ENCODE measurements at regions not wholly inside any gene's neighbourhood (a gene's known extent, or its start where the extent isn't known, plus 50 kb on each side); places are given as distances from the start of the nearest gene placed in this dataset.

DNA sequence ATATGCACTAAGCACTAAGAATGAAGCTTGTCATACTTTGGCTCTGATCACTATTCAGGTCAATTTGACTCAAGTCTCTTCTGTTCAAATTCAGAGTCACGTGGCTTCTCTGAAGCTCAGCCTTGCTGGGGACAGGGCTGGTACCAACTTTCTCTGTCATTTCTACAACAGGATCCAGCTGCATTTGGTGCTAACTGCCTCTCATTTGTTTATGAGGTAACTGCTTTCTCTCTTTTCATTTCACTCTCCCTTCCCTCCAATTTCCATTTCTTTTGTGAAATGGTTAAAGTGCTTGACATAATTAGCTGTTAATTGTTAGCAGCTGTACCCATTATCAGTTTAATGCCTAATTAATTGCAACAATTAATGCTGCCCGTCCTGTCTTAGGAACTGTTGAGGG, 259.7 kb upstream of the PLET1 start:
- intact Hi-C loops (cut with DNase I; ENCODE audit: low total_unique reads) (no loop called here), in situ Hi-C loops (cut with MboI; ENCODE audit: low pct_ligation_motif_present in 1 of 4, low pct_unique_long_range_greater_than_20kb in 1 of 4, low sequenced_read_pairs in 3 of 4) (no loop called here)
- H3K4me3 ChIP-seq = no peak overlapping the region
- H3K9me3 ChIP-seq = no peaks in the 10 kb centered on the region
- H3K27me3 ChIP-seq = no peaks in the 10 kb centered on the region
- peaks cover 0 to 18% (median 6%) of the 10 kb centered on the region in 4 donors for H3K4me1 ChIP-seq
- no peak for DNase-seq
- 70 to 77% methylated on average over 1 to 2 of the region's 2 CpGs for WGBS, 2 donors (ENCODE audit: low coverage in 1 of 2)
- TF ChIP-seq, protein P1, sequence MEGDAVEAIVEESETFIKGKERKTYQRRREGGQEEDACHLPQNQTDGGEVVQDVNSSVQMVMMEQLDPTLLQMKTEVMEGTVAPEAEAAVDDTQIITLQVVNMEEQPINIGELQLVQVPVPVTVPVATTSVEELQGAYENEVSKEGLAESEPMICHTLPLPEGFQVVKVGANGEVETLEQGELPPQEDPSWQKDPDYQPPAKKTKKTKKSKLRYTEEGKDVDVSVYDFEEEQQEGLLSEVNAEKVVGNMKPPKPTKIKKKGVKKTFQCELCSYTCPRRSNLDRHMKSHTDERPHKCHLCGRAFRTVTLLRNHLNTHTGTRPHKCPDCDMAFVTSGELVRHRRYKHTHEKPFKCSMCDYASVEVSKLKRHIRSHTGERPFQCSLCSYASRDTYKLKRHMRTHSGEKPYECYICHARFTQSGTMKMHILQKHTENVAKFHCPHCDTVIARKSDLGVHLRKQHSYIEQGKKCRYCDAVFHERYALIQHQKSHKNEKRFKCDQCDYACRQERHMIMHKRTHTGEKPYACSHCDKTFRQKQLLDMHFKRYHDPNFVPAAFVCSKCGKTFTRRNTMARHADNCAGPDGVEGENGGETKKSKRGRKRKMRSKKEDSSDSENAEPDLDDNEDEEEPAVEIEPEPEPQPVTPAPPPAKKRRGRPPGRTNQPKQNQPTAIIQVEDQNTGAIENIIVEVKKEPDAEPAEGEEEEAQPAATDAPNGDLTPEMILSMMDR (IDR thresholded peaks at IDR 0.05) = no peak
- TF ChIP-seq POLR2A (IDR thresholded peaks at IDR 0.05) (no peak), EP300 (IDR thresholded peaks at IDR 0.05; ENCODE audit: low read depth) (no peak), POLR2AphosphoS5 (IDR thresholded peaks at IDR 0.05) (no peak)
- no peak overlapping the region for H3K27ac ChIP-seq
- H3K36me3 ChIP-seq = no peaks in the 10 kb centered on the region

GRCh38 chr11:112522536-112522935, 261.9 kb upstream of the PLET1 start:
- H3K4me1 ChIP-seq = peaks cover 0 to 18% (median 6%) of the 10 kb centered on the region in 4 donors
- 45 to 67% methylated on average over 1 of the region's 1 CpG for WGBS, 2 donors (ENCODE audit: low coverage in 1 of 2)
- TF ChIP-seq, protein P1 (IDR thresholded peaks at IDR 0.05) = no peak
- TF ChIP-seq POLR2A (IDR thresholded peaks at IDR 0.05) = no peak
- no peak for TF ChIP-seq POLR2AphosphoS5 (IDR thresholded peaks at IDR 0.05)
- TF ChIP-seq EP300 (IDR thresholded peaks at IDR 0.05; ENCODE audit: low read depth) = no peak
- no peaks in the 10 kb centered on the region for H3K9me3 ChIP-seq
- intact Hi-C loops (cut with DNase I; ENCODE audit: low total_unique reads) (no loop called here), in situ Hi-C loops (cut with MboI; ENCODE audit: low pct_ligation_motif_present in 1 of 4, low pct_unique_long_range_greater_than_20kb in 1 of 4, low sequenced_read_pairs in 3 of 4) (no loop called here)
- H3K4me3 ChIP-seq = no peak overlapping the region
- no peaks in the 10 kb centered on the region for H3K27me3 ChIP-seq
- no peak overlapping the region for H3K27ac ChIP-seq
- H3K36me3 ChIP-seq = no peaks in the 10 kb centered on the region
- no peak for DNase-seq

- intact Hi-C loops (cut with DNase I; ENCODE audit: low total_unique reads) (no loop called here), in situ Hi-C loops (cut with MboI; ENCODE audit: low pct_ligation_motif_present in 1 of 4, low pct_unique_long_range_greater_than_20kb in 1 of 4, low sequenced_read_pairs in 3 of 4) (no loop called here)
- TF ChIP-seq POLR2AphosphoS5 (IDR thresholded peaks at IDR 0.05) (no peak), EP300 (IDR thresholded peaks at IDR 0.05; ENCODE audit: low read depth) (no peak), POLR2A (IDR thresholded peaks at IDR 0.05) (no peak)
- TF ChIP-seq, protein P1 (IDR thresholded peaks at IDR 0.05) = no peak
- no peaks in the 10 kb centered on the region for H3K36me3 ChIP-seq
- no peaks in the 10 kb centered on the region for H3K27me3 ChIP-seq
- no peaks in the 10 kb centered on the region for H3K9me3 ChIP-seq
- DNase-seq = no peak
- peak overlapping the region in 1 of 4 donors; percentile 31 for H3K27ac ChIP-seq
- H3K4me3 ChIP-seq = no peak overlapping the region
- H3K4me1 ChIP-seq = peaks cover 0 to 18% (median 6%) of the 10 kb centered on the region in 4 donors
- 22 to 38% methylated on average over 1 of the region's 1 CpG for WGBS, 2 donors (ENCODE audit: low coverage in 1 of 2)
Measured at GRCh38 chr11:112523031-112523430, 262.4 kb upstream of the PLET1 start.

- H3K4me3 ChIP-seq = no peak overlapping the region
- intact Hi-C loops (cut with DNase I; ENCODE audit: low total_unique reads) (no loop called here), in situ Hi-C loops (cut with MboI; ENCODE audit: low pct_ligation_motif_present in 1 of 4, low pct_unique_long_range_greater_than_20kb in 1 of 4, low sequenced_read_pairs in 3 of 4) (no loop called here)
- H3K27ac ChIP-seq = peak overlapping the region; percentile 31 to 68 (median 48)
- H3K27me3 ChIP-seq = no peaks in the 10 kb centered on the region
- 42% methylated on average over 4 of the region's 4 CpGs; no CpG with 5 or more reads in 1 of the 2 donors for WGBS, 2 donors (ENCODE audit: low coverage in 1 of 2)
- no peak for DNase-seq
- H3K4me1 ChIP-seq = peaks cover 0 to 18% (median 6%) of the 10 kb centered on the region in 4 donors
- H3K9me3 ChIP-seq = no peaks in the 10 kb centered on the region
- TF ChIP-seq EP300 (IDR thresholded peaks at IDR 0.05; ENCODE audit: low read depth) (no peak), POLR2AphosphoS5 (IDR thresholded peaks at IDR 0.05) (no peak), POLR2A (IDR thresholded peaks at IDR 0.05) (no peak)
- TF ChIP-seq, protein P1 (IDR thresholded peaks at IDR 0.05) = no peak
- no peaks in the 10 kb centered on the region for H3K36me3 ChIP-seq
Measured at GRCh38 chr11:112523477-112523876, 262.8 kb upstream of the PLET1 start.

All from transverse colon (tissue), 4 donors.